Uterus (tissue), 3 donors: ENCODE measurements at regions not wholly inside any gene's neighbourhood (a gene's known extent, or its start where the extent isn't known, plus 50 kb on each side); places are given as distances from the start of the nearest gene placed in this dataset.

Experiments used
- DNase-seq, 2 donors: peaks; one replicate each; pipeline ENCODE4 v3.0.0-alpha.2; 2019 to 2020
- H3K27ac ChIP-seq, 2 donors: fragments of 200-600 bp; sonication (generic); 1 replicate in 1 of 2; 2 replicates in 1 of 2; pipeline ENCODE4 v1.5.1; 2016 to 2018
- H3K27me3 ChIP-seq, 2 donors: fragments of 200-600 bp; sonication (generic); one replicate each; pipeline ENCODE4 v1.5.1; 2018 to 2019; ENCODE audit warnings: control low read depth in 1 of 2
- H3K36me3 ChIP-seq, 2 donors: fragments of 200-600 bp; sonication (generic); one replicate each; pipeline ENCODE4 v1.5.1; 2019; ENCODE audit warnings: control low read depth in 1 of 2
- H3K4me1 ChIP-seq, 2 donors: fragments of 200-600 bp; sonication (generic); one replicate each; pipeline ENCODE4 v1.5.1; 2018 to 2019; ENCODE audit warnings: control low read depth in 1 of 2
- H3K4me3 ChIP-seq, 2 donors: fragments of 200-600 bp; sonication (generic); 1 replicate in 1 of 2; 2 replicates in 1 of 2; pipeline ENCODE4 v1.5.1; 2018 to 2019; ENCODE audit warnings: mild to moderate bottlenecking in 1 of 2
- H3K9me3 ChIP-seq, 2 donors: fragments of 200-600 bp; sonication (generic); one replicate each; pipeline ENCODE4 v1.5.1; 2019; ENCODE audit warnings: control low read depth in 1 of 2
- POLR2A ChIP-seq, 2 donors: fragments of 450-650 bp; IDR thresholded peaks; one replicate each; pipeline ENCODE4 v1.6.1; 2016; ENCODE audit warnings: antibody characterized with exemption in 2 of 2, mild to moderate bottlenecking in 1 of 2, moderate library complexity in 1 of 2
- intact Hi-C: fragments of 100-400 bp; cut with DNase I; formaldehyde crosslinking; loops from one replicate; pipeline ENCODE4 v1.15.1; 2023; ENCODE audit warnings: low total_unique reads
- TF ChIP-seq, protein P1 (sequence below), 4 experiments: fragments of 200-600 bp in 2 of 4; fragments of 450-650 bp in 2 of 4; sonication (generic) in 2 of 4; IDR thresholded peaks; one replicate each; pipeline ENCODE4 v1.5.1; 2016 to 2019; ENCODE audit warnings: antibody characterized with exemption in 4 of 4, mild to moderate bottlenecking in 2 of 4, moderate library complexity in 1 of 4
- donor health status: DM: yes; HTN: yes; CAD: no.

DNA sequence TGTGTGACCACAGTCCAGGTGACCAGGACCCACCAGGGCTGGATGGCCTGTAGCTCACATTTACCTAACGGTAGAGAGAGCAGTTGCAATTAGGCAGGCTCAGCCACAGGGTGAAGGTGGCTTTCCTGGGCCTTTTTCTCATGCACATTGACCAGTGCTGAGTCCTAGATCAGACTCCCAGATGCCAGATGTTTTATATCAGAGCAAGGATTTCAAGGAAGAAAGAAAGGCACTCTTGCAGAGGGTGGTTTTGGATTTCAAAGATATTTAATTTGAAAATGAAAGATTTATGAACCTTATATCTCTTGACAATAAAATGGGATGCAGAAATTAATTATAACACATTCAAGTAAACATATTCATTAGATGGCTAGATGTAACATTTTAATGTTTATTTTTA, 694.2 kb upstream of the GYPC start:
- no peaks in the 10 kb centered on the region for H3K36me3 ChIP-seq

DNA sequence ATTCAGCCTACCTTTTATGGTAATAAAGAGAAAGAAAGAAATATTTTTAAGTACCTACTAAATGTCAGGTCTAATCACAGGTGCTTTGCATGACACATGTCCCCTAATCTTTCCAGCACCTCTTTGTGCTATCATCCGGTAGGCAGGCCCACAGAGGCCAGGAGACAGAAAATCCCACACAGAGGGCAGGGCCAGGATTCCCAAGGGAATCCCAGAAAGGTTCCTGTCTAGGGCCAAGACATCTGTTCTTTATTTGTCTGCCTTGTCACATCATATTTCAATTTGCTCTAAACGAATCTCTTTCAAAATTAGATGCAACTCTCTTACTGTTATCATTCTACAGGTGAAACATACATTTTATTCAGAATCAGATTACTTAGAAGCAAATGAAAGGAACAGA, 676.1 kb upstream of the GYPC start:
- Histone ChIP-seq H3K4me1 (no peaks in the 10 kb centered on the region), H3K27me3 (no peaks in the 10 kb centered on the region), H3K9me3 (no peaks in the 10 kb centered on the region), H3K36me3 (no peaks in the 10 kb centered on the region), H3K27ac (no peak overlapping the region), H3K4me3 (no peak overlapping the region)
- TF ChIP-seq, protein P1, sequence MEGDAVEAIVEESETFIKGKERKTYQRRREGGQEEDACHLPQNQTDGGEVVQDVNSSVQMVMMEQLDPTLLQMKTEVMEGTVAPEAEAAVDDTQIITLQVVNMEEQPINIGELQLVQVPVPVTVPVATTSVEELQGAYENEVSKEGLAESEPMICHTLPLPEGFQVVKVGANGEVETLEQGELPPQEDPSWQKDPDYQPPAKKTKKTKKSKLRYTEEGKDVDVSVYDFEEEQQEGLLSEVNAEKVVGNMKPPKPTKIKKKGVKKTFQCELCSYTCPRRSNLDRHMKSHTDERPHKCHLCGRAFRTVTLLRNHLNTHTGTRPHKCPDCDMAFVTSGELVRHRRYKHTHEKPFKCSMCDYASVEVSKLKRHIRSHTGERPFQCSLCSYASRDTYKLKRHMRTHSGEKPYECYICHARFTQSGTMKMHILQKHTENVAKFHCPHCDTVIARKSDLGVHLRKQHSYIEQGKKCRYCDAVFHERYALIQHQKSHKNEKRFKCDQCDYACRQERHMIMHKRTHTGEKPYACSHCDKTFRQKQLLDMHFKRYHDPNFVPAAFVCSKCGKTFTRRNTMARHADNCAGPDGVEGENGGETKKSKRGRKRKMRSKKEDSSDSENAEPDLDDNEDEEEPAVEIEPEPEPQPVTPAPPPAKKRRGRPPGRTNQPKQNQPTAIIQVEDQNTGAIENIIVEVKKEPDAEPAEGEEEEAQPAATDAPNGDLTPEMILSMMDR (IDR thresholded peaks at IDR 0.05) = no peak
- no peak for TF ChIP-seq POLR2A (IDR thresholded peaks at IDR 0.05)
- intact Hi-C loops = no loop called here
- no peak for DNase-seq

More for the DNA sequence above, 694.2 kb upstream of the GYPC start:
- Histone ChIP-seq H3K27me3 (no peaks in the 10 kb centered on the region), H3K9me3 (no peaks in the 10 kb centered on the region), H3K4me3 (no peak overlapping the region), H3K27ac (no peak overlapping the region), H3K4me1 (no peaks in the 10 kb centered on the region)
- no peak for DNase-seq
- TF ChIP-seq, protein P1 (IDR thresholded peaks at IDR 0.05) = no peak
- intact Hi-C loops = no loop called here

DNA sequence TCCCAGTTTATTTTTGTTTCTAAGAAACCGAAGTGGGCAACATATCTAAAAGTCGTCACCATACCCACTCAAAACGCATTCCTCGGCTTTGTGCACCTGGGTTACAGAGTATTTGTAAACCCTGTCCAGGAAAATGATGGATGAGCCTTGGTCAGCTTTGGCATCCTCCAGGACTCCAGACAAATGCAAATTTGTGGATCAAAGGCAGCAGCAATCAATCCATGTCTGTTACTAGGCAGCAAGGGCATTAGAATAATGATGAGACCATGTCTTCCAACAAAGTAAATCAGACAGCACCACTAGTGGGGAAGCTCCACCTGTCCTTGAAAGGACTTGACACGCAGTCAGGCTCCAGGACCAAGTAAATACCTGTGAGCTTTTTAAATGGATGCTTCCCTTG, 672.6 kb upstream of the GYPC start:
- TF ChIP-seq, protein P1 (IDR thresholded peaks at IDR 0.05) = no peak
- no peak for TF ChIP-seq POLR2A (IDR thresholded peaks at IDR 0.05)

GRCh38 chr2:126029316-126029715, 626.6 kb upstream of the GYPC start:
- DNase-seq = no peak
- no peaks in the 10 kb centered on the region for H3K9me3 ChIP-seq
- TF ChIP-seq, protein P1 (IDR thresholded peaks at IDR 0.05) = no peak
- no peak for TF ChIP-seq POLR2A (IDR thresholded peaks at IDR 0.05)
- H3K4me3 ChIP-seq = no peak overlapping the region
- no peak overlapping the region for H3K27ac ChIP-seq
- intact Hi-C loops = no loop called here
- no peaks in the 10 kb centered on the region for H3K4me1 ChIP-seq
- H3K27me3 ChIP-seq = no peaks in the 10 kb centered on the region
- no peaks in the 10 kb centered on the region for H3K36me3 ChIP-seq

More for the DNA sequence above, 672.6 kb upstream of the GYPC start:
- intact Hi-C loops = no loop called here
- Histone ChIP-seq H3K9me3 (no peaks in the 10 kb centered on the region), H3K27ac (no peak overlapping the region), H3K4me1 (no peaks in the 10 kb centered on the region), H3K27me3 (no peaks in the 10 kb centered on the region), H3K36me3 (no peaks in the 10 kb centered on the region), H3K4me3 (no peak overlapping the region)
- no peak for DNase-seq

DNA sequence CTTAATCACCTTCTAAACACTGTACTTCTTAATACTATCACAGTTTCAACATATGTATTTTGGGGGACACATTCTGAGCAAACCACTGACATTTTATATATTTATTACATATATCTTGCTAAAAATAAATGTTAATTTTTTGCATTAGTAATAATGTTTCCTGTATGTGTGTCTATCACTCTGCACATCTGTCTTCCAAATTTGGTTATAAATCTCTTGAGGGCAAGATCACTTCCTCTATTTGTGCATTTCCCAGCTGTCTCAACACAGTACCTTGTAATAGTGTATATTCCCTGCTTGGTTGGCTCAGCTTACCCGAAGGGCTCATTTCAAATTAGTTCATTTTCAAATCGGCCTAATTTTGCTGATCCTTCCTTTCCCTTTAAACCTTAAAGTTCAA, 617.1 kb upstream of the GYPC start:
- Histone ChIP-seq H3K9me3 (no peaks in the 10 kb centered on the region), H3K27me3 (no peaks in the 10 kb centered on the region), H3K4me1 (no peaks in the 10 kb centered on the region), H3K4me3 (no peak overlapping the region), H3K27ac (no peak overlapping the region), H3K36me3 (no peaks in the 10 kb centered on the region)
- DNase-seq = no peak
- no peak for TF ChIP-seq POLR2A (IDR thresholded peaks at IDR 0.05)
- TF ChIP-seq, protein P1 (IDR thresholded peaks at IDR 0.05) = no peak
- intact Hi-C loops = no loop called here
